ENCODE measurements at regions not wholly inside any gene's neighbourhood (a gene's known extent, or its start where the extent isn't known, plus 50 kb on each side); places are given as distances from the start of the nearest gene placed in this dataset.

DNA sequence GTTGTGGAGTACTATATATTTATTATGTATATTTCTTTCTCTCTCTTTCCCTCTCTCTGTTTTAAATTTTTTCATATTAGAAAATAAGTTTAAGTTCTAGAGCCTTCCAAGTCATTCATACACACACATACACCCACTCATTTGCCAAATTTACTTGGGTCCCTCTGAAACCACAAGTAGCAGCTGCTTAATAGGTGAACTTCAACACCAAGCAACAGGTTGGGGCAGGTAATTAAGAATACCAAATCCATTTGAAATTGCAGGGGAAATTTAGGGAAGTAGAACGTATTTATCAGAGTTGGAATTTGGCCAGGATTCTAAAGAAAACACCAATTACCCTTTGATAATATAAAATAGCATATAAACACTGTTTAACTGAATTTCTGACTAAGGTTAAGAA lies 75.0 kb upstream of the RBBP8 start:
- H3K27ac ChIP-seq, result peak overlapping the region in 6 of 21 experiments; percentile 13 to 48 (median 27)
- no peak overlapping the region for H3K4me3 ChIP-seq

GRCh38 chr18:22860807-22861206 lies 72.3 kb upstream of the RBBP8 start:
- H3K27ac ChIP-seq, result no peak overlapping the region
- H3K4me3 ChIP-seq, result no peak overlapping the region

GRCh38 chr18:22865354-22866116 lies 67.6 kb upstream of the RBBP8 start:
- H3K27ac ChIP-seq, result peak overlapping the region in 1 of 21 experiments; percentile 32
- H3K4me3 ChIP-seq, result no peak overlapping the region

DNA sequence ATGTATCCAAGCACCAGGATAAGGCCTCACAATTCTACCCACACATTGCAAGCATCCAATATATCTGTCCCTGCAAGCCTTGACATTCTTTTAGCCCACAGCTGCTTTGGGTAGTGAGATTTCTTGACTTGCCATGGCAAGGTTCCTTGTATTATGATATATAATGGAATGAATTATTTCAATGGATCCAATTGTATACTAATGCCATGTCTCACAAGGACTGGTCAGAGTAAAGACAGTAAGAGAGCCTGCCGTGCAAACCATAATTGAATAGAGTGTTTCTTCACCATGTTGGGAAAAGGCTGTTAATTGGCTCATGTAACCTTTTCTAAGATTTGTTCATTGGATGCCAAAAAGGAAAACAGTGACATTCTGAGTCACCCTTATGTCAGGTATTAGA lies 64.3 kb upstream of the RBBP8 start:
- H3K4me3 ChIP-seq, result no peak overlapping the region
- no peak overlapping the region for H3K27ac ChIP-seq

GRCh38 chr18:22871809-22872525 lies 61.2 kb upstream of the RBBP8 start:
- H3K4me3 ChIP-seq, result no peak overlapping the region
- H3K27ac ChIP-seq, result no peak overlapping the region

DNA sequence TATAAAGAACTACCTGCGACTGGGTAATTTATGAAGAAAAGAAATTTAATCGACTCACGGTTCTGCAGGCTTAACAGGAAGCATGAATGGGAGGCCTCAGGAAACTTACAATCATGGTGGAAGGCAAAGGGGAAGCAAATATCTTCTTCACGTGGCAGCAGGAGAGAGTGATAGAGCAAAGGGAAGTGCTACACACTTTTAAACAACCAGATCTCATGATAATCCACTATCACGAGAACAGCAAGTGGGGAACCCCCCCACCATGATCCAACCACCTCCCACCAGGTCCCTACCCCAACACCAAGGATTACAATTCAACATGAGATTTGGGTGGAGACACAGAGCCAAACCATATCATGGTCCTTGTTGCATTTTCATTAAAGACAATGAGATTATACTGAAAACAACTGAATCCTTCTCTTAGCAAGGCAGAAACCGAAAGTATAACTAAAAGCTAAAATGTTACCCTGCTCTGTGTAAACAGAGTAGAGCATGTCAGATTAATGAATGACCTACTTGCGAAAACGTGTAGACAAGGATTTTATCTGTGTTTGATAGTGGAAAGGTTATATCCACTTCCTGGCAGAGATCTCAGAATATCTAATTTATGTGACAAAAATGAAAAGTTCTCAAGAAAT lies 60.1 kb upstream of the RBBP8 start:
- peak overlapping the region in 2 of 21 experiments; percentile 14 to 55 for H3K27ac ChIP-seq
- H3K4me3 ChIP-seq, result no peak overlapping the region

GRCh38 chr18:22879293-22879692 lies 53.8 kb upstream of the RBBP8 start:
- no peak overlapping the region for H3K4me3 ChIP-seq
- H3K27ac ChIP-seq, result no peak overlapping the region

GRCh38 chr18:22882084-22882483 lies 51.0 kb upstream of the RBBP8 start:
- Histone ChIP-seq H3K4me3 (no peak overlapping the region), H3K27ac (no peak overlapping the region)

DNA sequence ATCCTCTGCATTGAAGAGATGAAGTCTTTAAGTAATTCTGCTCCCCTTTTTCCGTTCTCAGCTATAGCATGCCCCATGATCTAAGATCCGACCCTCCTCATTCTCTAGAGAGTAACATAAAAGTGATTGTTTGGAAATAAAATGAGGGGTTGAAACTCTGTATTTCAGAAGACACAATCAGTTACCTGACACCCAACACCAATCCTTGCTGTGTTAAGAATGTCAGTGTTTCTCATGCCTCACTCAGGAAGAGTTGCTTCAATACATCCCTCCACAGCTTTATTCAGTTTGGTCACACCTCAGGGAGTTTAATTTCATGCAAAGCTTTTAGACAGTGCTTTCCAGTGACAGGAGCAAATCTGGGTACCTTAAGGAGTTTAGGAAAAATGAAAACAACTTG lies 49.9 kb upstream of the RBBP8 start:
- H3K27ac ChIP-seq, result no peak overlapping the region
- no peak overlapping the region for H3K4me3 ChIP-seq

Data from skin epidermis (tissue), 12 donors.